HG02642 (cell line): ENCODE measurements at regions not wholly inside any gene's neighbourhood (a gene's known extent, or its start where the extent isn't known, plus 50 kb on each side); places are given as distances from the start of the nearest gene placed in this dataset.

Source experiments
- ATAC-seq: cut with Tn5 transposase; IDR thresholded peaks from one replicate; pipeline ENCODE4 v1.9.1; 2021; ENCODE audit warnings: mild to moderate bottlenecking; ENCODE audit not compliant: unreplicated experiment, poor library complexity

- no peak for ATAC-seq
These were observed 80.1 kb upstream of the PTGFR start for GRCh38 chr1:78410643-78411042.

- ATAC-seq, result no peak
These were observed 79.1 kb upstream of the PTGFR start for GRCh38 chr1:78411707-78412106.

- ATAC-seq, result no peak
These were observed 75.6 kb upstream of the PTGFR start for GRCh38 chr1:78415165-78415564.

GRCh38 chr1:78419309-78419708 lies 71.5 kb upstream of the PTGFR start:
- no peak for ATAC-seq

GRCh38 chr1:78420181-78420580 lies 70.6 kb upstream of the PTGFR start:
- no peak for ATAC-seq

GRCh38 chr1:78420688-78421087 lies 70.1 kb upstream of the PTGFR start:
- no peak for ATAC-seq

- no peak for ATAC-seq
These were observed 66.1 kb upstream of the PTGFR start for GRCh38 chr1:78424720-78425119.

- ATAC-seq, result no peak
These were observed 64.4 kb upstream of the PTGFR start for GRCh38 chr1:78426408-78426807.

- no peak for ATAC-seq
These were observed 63.3 kb upstream of the PTGFR start for GRCh38 chr1:78427506-78427905.

- no peak for ATAC-seq
These were observed 58.8 kb upstream of the PTGFR start for GRCh38 chr1:78432016-78432415.

- ATAC-seq, result no peak
These were observed 56.4 kb upstream of the PTGFR start for GRCh38 chr1:78434351-78434750.

GRCh38 chr1:78436961-78437360 lies 53.8 kb upstream of the PTGFR start:
- ATAC-seq, result no peak

GRCh38 chr1:78437396-78437795 lies 53.4 kb upstream of the PTGFR start:
- ATAC-seq, result no peak

GRCh38 chr1:78437941-78438340 lies 52.8 kb upstream of the PTGFR start:
- ATAC-seq, result no peak

- no peak for ATAC-seq
These were observed 50.4 kb upstream of the PTGFR start for GRCh38 chr1:78440381-78440793.
